A673 (cell line): ENCODE measurements at regions not wholly inside any gene's neighbourhood (a gene's known extent, or its start where the extent isn't known, plus 50 kb on each side); places are given as distances from the start of the nearest gene placed in this dataset.

Source experiments
- BruUV-seq: library from RNA; stranded (reverse); fragments of 400-500 nt; replicated peaks from 2 replicates; lab custom pipeline; 2021; lab: Mats Ljungman, UMichigan
- CTCF ChIA-PET: fragments of 300-600 bp; sonication (Branson Sonifier 250); formaldehyde crosslinking; loops from one replicate; lab custom pipeline; 2022; ENCODE audit warnings: antibody characterized with exemption; lab: Charles Lee
- POLR2A ChIA-PET: fragments of 300-600 bp; sonication (Branson Sonifier 250); formaldehyde crosslinking; loops from one replicate; lab custom pipeline; 2022; ENCODE audit warnings: antibody characterized with exemption; ENCODE audit not compliant: low non-redundant PET; lab: Charles Lee
- DNase-seq: peaks from one replicate; pipeline ENCODE4 v3.0.0-alpha.2; 2015; ENCODE audit warnings: low spot score
- H3K27ac ChIP-seq: fragments of 200-600 bp; sonication (generic); 2 replicates; pipeline ENCODE4 v1.5.1; 2016; ENCODE audit warnings: mixed run types, low read depth, mild to moderate bottlenecking, mixed read lengths, antibody characterized with exemption, low read length; ENCODE audit not compliant: poor library complexity, severe bottlenecking
- H3K27me3 ChIP-seq: fragments of 200-600 bp; sonication (generic); replicated peaks from 2 replicates; pipeline ENCODE4 v1.6.1; 2017; ENCODE audit warnings: mixed run types, low read depth, mild to moderate bottlenecking, mixed read lengths, antibody characterized with exemption, low read length; ENCODE audit not compliant: insufficient read depth, poor library complexity
- H3K36me3 ChIP-seq: fragments of 200-600 bp; sonication (generic); 2 replicates; pipeline ENCODE4 v1.6.1; 2016; ENCODE audit warnings: mixed run types, mild to moderate bottlenecking, mixed read lengths, antibody characterized with exemption, low read length; ENCODE audit not compliant: insufficient read depth, poor library complexity, severe bottlenecking
- H3K4me1 ChIP-seq: fragments of 200-600 bp; sonication (generic); 2 replicates; pipeline ENCODE4 v1.6.1; 2017; ENCODE audit warnings: mixed run types, mild to moderate bottlenecking, mixed read lengths, antibody characterized with exemption, low read length; ENCODE audit not compliant: insufficient read depth, poor library complexity, severe bottlenecking
- H3K4me3 ChIP-seq: fragments of 200-600 bp; sonication (generic); 2 replicates; pipeline ENCODE4 v1.5.1; 2016; ENCODE audit warnings: low read depth, mixed run types, mild to moderate bottlenecking, mixed read lengths, low read length; ENCODE audit not compliant: poor library complexity, severe bottlenecking
- H3K9me3 ChIP-seq: fragments of 200-600 bp; sonication (generic); 2 replicates; pipeline ENCODE4 v1.6.1; 2016; ENCODE audit warnings: mixed run types, low read depth, mild to moderate bottlenecking, mixed read lengths, antibody characterized with exemption, low read length; ENCODE audit not compliant: poor library complexity, severe bottlenecking
- CTCF ChIP-seq: fragments of 300-800, 200-600 bp; sonication (generic); conservative IDR thresholded peaks from 2 replicates; pipeline ENCODE4 v1.5.1; 2017; ENCODE audit warnings: low read depth, mild to moderate bottlenecking, antibody characterized with exemption, low read length, moderate library complexity, mixed read lengths
- EZH2 ChIP-seq: fragments of 200-600 bp; sonication (generic); IDR thresholded peaks from 2 replicates; pipeline ENCODE4 v1.6.1; 2017; ENCODE audit warnings: borderline replicate concordance, low read depth, mild to moderate bottlenecking, mixed read lengths, antibody characterized with exemption, low read length; ENCODE audit not compliant: poor library complexity, severe bottlenecking
- intact Hi-C: fragments of 100-400 bp; cut with micrococcal nuclease; formaldehyde crosslinking; loops from one replicate; pipeline ENCODE4 v1.10.0; 2022; ENCODE audit not compliant: unreplicated experiment

DNA sequence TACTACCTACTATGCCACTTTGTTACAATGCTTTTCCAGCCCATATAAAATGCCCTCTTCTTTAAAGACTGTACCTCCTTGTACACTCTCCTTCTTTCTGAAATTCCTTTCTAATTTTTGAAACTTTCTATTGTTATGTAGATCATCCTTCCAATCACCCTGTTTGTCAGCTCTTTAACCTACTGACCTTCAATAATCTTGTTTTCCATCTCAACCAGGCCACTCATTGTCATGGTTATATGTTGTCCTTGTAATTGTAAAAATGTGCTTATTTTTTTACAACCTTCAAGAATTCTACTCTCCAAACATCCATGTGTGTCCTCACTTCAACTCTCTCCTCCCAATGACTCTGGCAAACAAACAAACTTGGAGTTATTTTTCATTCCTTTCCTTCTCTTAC is 1172.6 kb upstream of the CELF2 start:
- H3K27ac ChIP-seq: no peak overlapping the region
- no peak for DNase-seq
- intact Hi-C loops: no loop called here
- no peaks in the 10 kb centered on the region for H3K27me3 ChIP-seq
- POLR2A ChIA-PET: no interaction called here
- no peak for TF ChIP-seq EZH2
- no peak for TF ChIP-seq CTCF
- no peaks in the 10 kb centered on the region for H3K36me3 ChIP-seq
- BruUV-seq: no TSS peak
- H3K4me1 ChIP-seq: no peaks in the 10 kb centered on the region
- peaks cover 13% of the 10 kb centered on the region for H3K9me3 ChIP-seq
- CTCF ChIA-PET: no interaction called here
- H3K4me3 ChIP-seq: no peak overlapping the region

GRCh38 chr10:9848278-9848677 is 1169.4 kb upstream of the CELF2 start:
- CTCF ChIA-PET: no interaction called here
- no peak overlapping the region for H3K4me3 ChIP-seq
- POLR2A ChIA-PET: no interaction called here
- intact Hi-C loops: no loop called here
- H3K9me3 ChIP-seq: peaks cover 25% of the 10 kb centered on the region
- DNase-seq: no peak
- no peak overlapping the region for H3K27ac ChIP-seq
- H3K4me1 ChIP-seq: no peaks in the 10 kb centered on the region
- H3K36me3 ChIP-seq: no peaks in the 10 kb centered on the region
- no TSS peak for BruUV-seq
- TF ChIP-seq CTCF (no peak), EZH2 (no peak)
- H3K27me3 ChIP-seq: no peaks in the 10 kb centered on the region

GRCh38 chr10:9848981-9849380 is 1168.7 kb upstream of the CELF2 start:
- Histone ChIP-seq H3K9me3 (peaks cover 31% of the 10 kb centered on the region), H3K4me3 (no peak overlapping the region), H3K4me1 (no peaks in the 10 kb centered on the region), H3K36me3 (no peaks in the 10 kb centered on the region), H3K27me3 (no peaks in the 10 kb centered on the region), H3K27ac (no peak overlapping the region)
- DNase-seq: no peak
- POLR2A ChIA-PET: no interaction called here
- CTCF ChIA-PET: no interaction called here
- no peak for TF ChIP-seq EZH2
- TF ChIP-seq CTCF: no peak
- intact Hi-C loops: no loop called here
- BruUV-seq: no TSS peak
